ENCODE measurements at regions not wholly inside any gene's neighbourhood (a gene's known extent, or its start where the extent isn't known, plus 50 kb on each side); places are given as distances from the start of the nearest gene placed in this dataset.

DNA sequence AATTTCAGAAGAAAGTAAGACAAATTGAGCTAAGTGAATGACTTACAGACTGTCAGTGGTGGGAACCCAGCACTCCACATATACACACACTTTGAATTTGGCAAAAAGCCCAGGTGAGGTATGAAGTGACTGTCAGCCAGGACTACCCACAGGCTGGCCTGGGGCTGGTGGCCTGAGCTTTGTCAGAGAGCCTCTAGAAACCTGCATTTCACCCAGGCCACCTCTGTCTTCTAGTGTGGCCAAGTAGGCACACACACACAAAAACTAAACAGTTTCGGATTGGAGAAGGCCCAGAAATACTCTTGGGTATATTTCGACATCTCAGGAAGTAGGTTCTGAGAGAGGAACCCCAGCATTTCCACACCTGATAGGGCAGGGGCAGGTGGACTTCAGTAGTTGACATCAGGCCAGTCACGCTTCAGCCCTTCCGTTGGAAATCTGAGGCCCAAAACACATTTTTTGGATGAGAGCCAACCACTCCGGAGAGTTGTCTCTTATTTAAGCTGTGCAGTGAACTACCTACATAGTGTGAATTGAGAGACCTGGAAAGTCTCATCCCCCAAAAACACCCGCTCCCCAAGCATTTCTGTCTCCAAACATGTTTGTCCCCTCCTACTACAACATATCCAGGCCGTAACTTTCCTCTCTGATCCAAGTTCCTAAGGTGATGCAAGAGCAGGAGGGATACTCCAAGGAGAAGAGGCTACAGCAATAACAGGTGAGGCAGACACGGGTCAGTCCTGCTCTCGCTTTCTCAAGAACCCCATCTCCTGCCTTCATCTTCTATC, 167.2 kb upstream of the PROX1 start:
- TF ChIP-seq, protein P1, sequence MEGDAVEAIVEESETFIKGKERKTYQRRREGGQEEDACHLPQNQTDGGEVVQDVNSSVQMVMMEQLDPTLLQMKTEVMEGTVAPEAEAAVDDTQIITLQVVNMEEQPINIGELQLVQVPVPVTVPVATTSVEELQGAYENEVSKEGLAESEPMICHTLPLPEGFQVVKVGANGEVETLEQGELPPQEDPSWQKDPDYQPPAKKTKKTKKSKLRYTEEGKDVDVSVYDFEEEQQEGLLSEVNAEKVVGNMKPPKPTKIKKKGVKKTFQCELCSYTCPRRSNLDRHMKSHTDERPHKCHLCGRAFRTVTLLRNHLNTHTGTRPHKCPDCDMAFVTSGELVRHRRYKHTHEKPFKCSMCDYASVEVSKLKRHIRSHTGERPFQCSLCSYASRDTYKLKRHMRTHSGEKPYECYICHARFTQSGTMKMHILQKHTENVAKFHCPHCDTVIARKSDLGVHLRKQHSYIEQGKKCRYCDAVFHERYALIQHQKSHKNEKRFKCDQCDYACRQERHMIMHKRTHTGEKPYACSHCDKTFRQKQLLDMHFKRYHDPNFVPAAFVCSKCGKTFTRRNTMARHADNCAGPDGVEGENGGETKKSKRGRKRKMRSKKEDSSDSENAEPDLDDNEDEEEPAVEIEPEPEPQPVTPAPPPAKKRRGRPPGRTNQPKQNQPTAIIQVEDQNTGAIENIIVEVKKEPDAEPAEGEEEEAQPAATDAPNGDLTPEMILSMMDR (IDR thresholded peaks at IDR 0.05): no peak
- H3K27ac Mint-ChIP-seq (ENCODE audit: unreplicated experiment): no peak overlapping the region

GRCh38 chr1:213821175-213821942, 166.4 kb upstream of the PROX1 start:
- DNase-seq (ENCODE audit: low spot score): no peak
- H3K4me1 Mint-ChIP-seq (ENCODE audit: low read depth): no peaks in the 10 kb centered on the region
- no peak overlapping the region for H3K4me3 Mint-ChIP-seq (ENCODE audit: unreplicated experiment)
- H3K36me3 Mint-ChIP-seq (ENCODE audit: low read depth): no peaks in the 10 kb centered on the region
- TF ChIP-seq, protein P1 (IDR thresholded peaks at IDR 0.05): no peak
- H3K27ac Mint-ChIP-seq (ENCODE audit: unreplicated experiment): no peak overlapping the region
- H3K27me3 Mint-ChIP-seq (ENCODE audit: low read depth): no peaks in the 10 kb centered on the region
- H3K9me3 Mint-ChIP-seq (ENCODE audit: low read depth): no peaks in the 10 kb centered on the region

More for the DNA sequence above, 167.2 kb upstream of the PROX1 start:
- H3K36me3 Mint-ChIP-seq (ENCODE audit: low read depth): no peaks in the 10 kb centered on the region
- no peaks in the 10 kb centered on the region for H3K9me3 Mint-ChIP-seq (ENCODE audit: low read depth)
- no peak for DNase-seq (ENCODE audit: low spot score)
- H3K27me3 Mint-ChIP-seq (ENCODE audit: low read depth): no peaks in the 10 kb centered on the region
- H3K4me3 Mint-ChIP-seq (ENCODE audit: unreplicated experiment): no peak overlapping the region
- no peaks in the 10 kb centered on the region for H3K4me1 Mint-ChIP-seq (ENCODE audit: low read depth)

GRCh38 chr1:213821943-213822334, 165.8 kb upstream of the PROX1 start:
- Mint-ChIP-seq H3K4me3 (ENCODE audit: unreplicated experiment) (no peak overlapping the region), H3K4me1 (ENCODE audit: low read depth) (no peaks in the 10 kb centered on the region), H3K27ac (ENCODE audit: unreplicated experiment) (no peak overlapping the region), H3K27me3 (ENCODE audit: low read depth) (no peaks in the 10 kb centered on the region), H3K9me3 (ENCODE audit: low read depth) (no peaks in the 10 kb centered on the region), H3K36me3 (ENCODE audit: low read depth) (no peaks in the 10 kb centered on the region)
- no peak for DNase-seq (ENCODE audit: low spot score)
- TF ChIP-seq, protein P1 (IDR thresholded peaks at IDR 0.05): no peak

DNA sequence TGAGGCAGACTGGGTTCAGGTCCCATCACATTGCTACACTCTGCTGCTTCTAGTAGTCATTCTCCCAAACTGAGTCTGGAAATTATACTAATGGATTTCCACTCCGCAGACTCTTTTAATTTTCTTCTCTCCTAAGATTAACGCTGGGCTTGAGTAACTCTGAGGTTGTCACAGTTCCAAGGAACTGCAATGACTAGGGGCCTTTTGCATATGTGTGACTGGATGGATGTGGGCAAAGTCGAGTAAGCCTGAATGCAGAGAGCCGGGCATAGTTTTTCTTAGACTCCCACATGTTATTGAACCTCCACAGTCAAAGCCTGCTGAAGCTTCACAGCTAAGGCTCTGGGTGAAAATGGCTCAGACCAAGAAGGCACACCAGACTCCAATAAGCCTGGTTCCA, 160.9 kb upstream of the PROX1 start:
- Mint-ChIP-seq H3K4me1 (ENCODE audit: low read depth) (no peaks in the 10 kb centered on the region), H3K4me3 (ENCODE audit: unreplicated experiment) (no peak overlapping the region), H3K27me3 (ENCODE audit: low read depth) (no peaks in the 10 kb centered on the region), H3K9me3 (ENCODE audit: low read depth) (peaks cover 5% of the 10 kb centered on the region), H3K36me3 (ENCODE audit: low read depth) (no peaks in the 10 kb centered on the region), H3K27ac (ENCODE audit: unreplicated experiment) (no peak overlapping the region)
- TF ChIP-seq, protein P1 (IDR thresholded peaks at IDR 0.05): no peak
- no peak for DNase-seq (ENCODE audit: low spot score)

DNA sequence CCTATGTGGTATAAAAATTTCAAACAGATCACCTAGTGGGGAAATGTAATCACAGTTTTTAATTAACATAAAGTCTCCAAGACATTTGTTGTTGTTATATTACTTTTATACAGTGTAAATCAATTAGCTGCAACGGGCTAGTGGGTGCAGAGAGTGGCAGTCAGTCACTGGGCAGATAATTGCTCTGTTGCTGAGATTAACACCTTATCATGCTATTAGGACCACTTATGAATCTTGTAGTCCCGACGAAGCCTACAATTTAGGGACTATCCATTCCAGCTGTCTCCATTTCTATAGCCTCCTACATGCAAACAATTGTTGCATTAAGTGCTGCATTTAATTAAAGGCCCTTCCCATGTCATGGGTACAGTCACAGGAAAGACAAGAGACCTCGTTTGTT, 158.9 kb upstream of the PROX1 start:
- Mint-ChIP-seq H3K4me3 (ENCODE audit: unreplicated experiment) (no peak overlapping the region), H3K4me1 (ENCODE audit: low read depth) (no peaks in the 10 kb centered on the region), H3K27ac (ENCODE audit: unreplicated experiment) (no peak overlapping the region), H3K9me3 (ENCODE audit: low read depth) (peaks cover 9% of the 10 kb centered on the region), H3K27me3 (ENCODE audit: low read depth) (no peaks in the 10 kb centered on the region), H3K36me3 (ENCODE audit: low read depth) (no peaks in the 10 kb centered on the region)
- TF ChIP-seq, protein P1 (IDR thresholded peaks at IDR 0.05): no peak
- DNase-seq (ENCODE audit: low spot score): no peak
